ENCODE measurements at regions not wholly inside any gene's neighbourhood (a gene's known extent, or its start where the extent isn't known, plus 50 kb on each side); places are given as distances from the start of the nearest gene placed in this dataset.

GRCh38 chr20:60237981-60238380, 279.8 kb downstream of the CDH26 start:
- Histone ChIP-seq H3K36me3 (ENCODE audit: insufficient read depth, low read length) (no peaks in the 10 kb centered on the region), H4K20me1 (ENCODE audit: insufficient read depth, low read length) (no peaks in the 10 kb centered on the region), H3K9me2 (ENCODE audit: insufficient read depth, low read length) (no peaks in the 10 kb centered on the region), H2AFZ (ENCODE audit: low read length) (no peak overlapping the region), H3K9me3 (ENCODE audit: low read length) (no peaks in the 10 kb centered on the region), H3K27ac (ENCODE audit: low read depth, low read length, poor library complexity, severe bottlenecking) (no peak overlapping the region), H3K79me2 (ENCODE audit: insufficient read depth, low read depth, low read length) (no peaks in the 10 kb centered on the region), H3K4me1 (ENCODE audit: insufficient read depth, low read length, poor library complexity, severe bottlenecking) (no peaks in the 10 kb centered on the region), H3K4me3 (ENCODE audit: low read depth, low read length, poor library complexity, severe bottlenecking) (no peak overlapping the region), H3K4me2 (ENCODE audit: low read length) (no peak overlapping the region)
- intact Hi-C loops (cut with micrococcal nuclease; ENCODE audit: unreplicated experiment), result no loop called here
- DNase-seq (ENCODE audit: low spot score), result no peak
- POLR2A ChIA-PET, result no interaction called here
- no TSS peak for BruUV-seq (replicated peaks)
- TF ChIP-seq CTCF (conservative IDR thresholded peaks at IDR 0.05; ENCODE audit: low read length), result no peak
- CTCF ChIA-PET (ENCODE audit: unreplicated experiment), result no interaction called here

- Histone ChIP-seq H3K79me2 (ENCODE audit: insufficient read depth, low read depth, low read length) (no peaks in the 10 kb centered on the region), H2AFZ (ENCODE audit: low read length) (no peak overlapping the region), H3K9me3 (ENCODE audit: low read length) (no peaks in the 10 kb centered on the region), H3K9me2 (ENCODE audit: insufficient read depth, low read length) (no peaks in the 10 kb centered on the region), H3K36me3 (ENCODE audit: insufficient read depth, low read length) (no peaks in the 10 kb centered on the region), H3K4me1 (ENCODE audit: insufficient read depth, low read length, poor library complexity, severe bottlenecking) (no peaks in the 10 kb centered on the region), H3K4me2 (ENCODE audit: low read length) (no peak overlapping the region), H3K4me3 (ENCODE audit: low read depth, low read length, poor library complexity, severe bottlenecking) (no peak overlapping the region), H4K20me1 (ENCODE audit: insufficient read depth, low read length) (no peaks in the 10 kb centered on the region), H3K27ac (ENCODE audit: low read depth, low read length, poor library complexity, severe bottlenecking) (no peak overlapping the region)
- DNase-seq (ENCODE audit: low spot score), result no peak
- intact Hi-C loops (cut with micrococcal nuclease; ENCODE audit: unreplicated experiment), result no loop called here
- ChIA-PET CTCF (ENCODE audit: unreplicated experiment) (no interaction called here), POLR2A (no interaction called here)
- TF ChIP-seq CTCF (conservative IDR thresholded peaks at IDR 0.05; ENCODE audit: low read length) (no peak), EZH2phosphoT487 (IDR thresholded peaks at IDR 0.05; ENCODE audit: borderline replicate concordance, low read depth, low read length) (no peak)
- no TSS peak for BruUV-seq (replicated peaks)
These were observed 280.9 kb downstream of the CDH26 start for GRCh38 chr20:60238992-60239660.

- no peaks in the 10 kb centered on the region for H3K36me3 ChIP-seq (ENCODE audit: insufficient read depth, low read length)
- no peaks in the 10 kb centered on the region for H3K9me3 ChIP-seq (ENCODE audit: low read length)
- H4K20me1 ChIP-seq (ENCODE audit: insufficient read depth, low read length), result no peaks in the 10 kb centered on the region
- H3K9me2 ChIP-seq (ENCODE audit: insufficient read depth, low read length), result no peaks in the 10 kb centered on the region
- ChIA-PET POLR2A (no interaction called here), CTCF (ENCODE audit: unreplicated experiment) (no interaction called here)
- no peak for DNase-seq (ENCODE audit: low spot score)
- no peak overlapping the region for H3K4me2 ChIP-seq (ENCODE audit: low read length)
- intact Hi-C loops (cut with micrococcal nuclease; ENCODE audit: unreplicated experiment), result no loop called here
- H3K27ac ChIP-seq (ENCODE audit: low read depth, low read length, poor library complexity, severe bottlenecking), result no peak overlapping the region
- no peaks in the 10 kb centered on the region for H3K79me2 ChIP-seq (ENCODE audit: insufficient read depth, low read depth, low read length)
- no peak overlapping the region for H2AFZ ChIP-seq (ENCODE audit: low read length)
- no peak overlapping the region for H3K4me3 ChIP-seq (ENCODE audit: low read depth, low read length, poor library complexity, severe bottlenecking)
- TF ChIP-seq CTCF (conservative IDR thresholded peaks at IDR 0.05; ENCODE audit: low read length) (no peak), EZH2phosphoT487 (IDR thresholded peaks at IDR 0.05; ENCODE audit: borderline replicate concordance, low read depth, low read length) (no peak)
- no peaks in the 10 kb centered on the region for H3K4me1 ChIP-seq (ENCODE audit: insufficient read depth, low read length, poor library complexity, severe bottlenecking)
- BruUV-seq (replicated peaks), result no TSS peak
These were observed 281.7 kb downstream of the CDH26 start for GRCh38 chr20:60239956-60240355.

All from OCI-LY7 (cell line).